ENCODE measurements at regions not wholly inside any gene's neighbourhood (a gene's known extent, or its start where the extent isn't known, plus 50 kb on each side); places are given as distances from the start of the nearest gene placed in this dataset.

DNA sequence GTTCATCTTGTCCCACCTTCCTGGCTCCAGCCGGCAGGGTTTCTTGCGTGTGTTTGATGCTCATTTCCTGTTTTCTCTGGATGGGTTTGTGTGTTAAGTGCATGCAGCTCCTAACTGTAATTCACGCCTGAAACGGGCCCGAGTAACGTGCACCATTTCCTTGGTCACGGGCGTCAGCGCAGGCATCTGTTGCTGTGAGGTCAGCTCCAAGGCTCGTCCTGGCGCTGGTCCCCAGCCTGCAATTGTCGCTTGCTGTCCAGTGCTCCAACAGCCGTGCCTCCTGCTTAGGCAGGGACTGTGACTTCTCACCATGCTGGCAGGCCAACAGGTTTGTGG is 201.1 kb downstream of the GLRX3 start:
- TF ChIP-seq L3MBTL2 (conservative IDR thresholded peaks at IDR 0.05): no peak
- no peak for TF ChIP-seq ZNF384 (IDR thresholded peaks at IDR 0.05)
- no peak for TF ChIP-seq HDGF (IDR thresholded peaks at IDR 0.05; ENCODE audit: borderline replicate concordance)
- TF ChIP-seq ELF4 (IDR thresholded peaks at IDR 0.05): no peak
- no peak for TF ChIP-seq ARNT (IDR thresholded peaks at IDR 0.05)
- no peak for TF ChIP-seq SUZ12 (IDR thresholded peaks at IDR 0.05)
- TF ChIP-seq SP1 (IDR thresholded peaks at IDR 0.05): no peak
- TF ChIP-seq FOXK2 (IDR thresholded peaks at IDR 0.05): no peak
- no peak for TF ChIP-seq FOXM1 (IDR thresholded peaks at IDR 0.05; ENCODE audit: borderline replicate concordance)
- no peak for TF ChIP-seq TARDBP (IDR thresholded peaks at IDR 0.05)

Measured in HEK293T (cell line).